ENCODE measurements at regions not wholly inside any gene's neighbourhood (a gene's known extent, or its start where the extent isn't known, plus 50 kb on each side); places are given as distances from the start of the nearest gene placed in this dataset.

DNA sequence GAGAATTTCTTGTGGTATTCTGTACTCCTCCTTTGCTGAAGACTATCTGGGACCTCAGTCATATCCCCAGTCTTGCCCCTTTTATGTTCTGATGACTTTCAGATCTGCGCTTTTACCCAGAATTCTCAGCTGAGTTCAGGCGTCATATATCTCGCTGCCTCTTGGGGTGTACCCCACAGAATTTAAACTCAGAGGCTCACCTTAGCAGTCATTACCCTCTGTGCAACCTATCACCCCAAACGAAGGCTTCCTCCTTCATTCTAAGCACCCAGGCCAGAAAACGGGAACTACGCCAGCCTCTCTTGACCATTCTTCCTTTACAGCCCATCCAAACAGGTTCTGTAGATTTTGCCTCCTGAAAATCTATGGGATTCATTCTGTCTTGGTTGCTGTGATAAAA, 574.8 kb upstream of the C16orf82 start:
- TF ChIP-seq, protein P1, sequence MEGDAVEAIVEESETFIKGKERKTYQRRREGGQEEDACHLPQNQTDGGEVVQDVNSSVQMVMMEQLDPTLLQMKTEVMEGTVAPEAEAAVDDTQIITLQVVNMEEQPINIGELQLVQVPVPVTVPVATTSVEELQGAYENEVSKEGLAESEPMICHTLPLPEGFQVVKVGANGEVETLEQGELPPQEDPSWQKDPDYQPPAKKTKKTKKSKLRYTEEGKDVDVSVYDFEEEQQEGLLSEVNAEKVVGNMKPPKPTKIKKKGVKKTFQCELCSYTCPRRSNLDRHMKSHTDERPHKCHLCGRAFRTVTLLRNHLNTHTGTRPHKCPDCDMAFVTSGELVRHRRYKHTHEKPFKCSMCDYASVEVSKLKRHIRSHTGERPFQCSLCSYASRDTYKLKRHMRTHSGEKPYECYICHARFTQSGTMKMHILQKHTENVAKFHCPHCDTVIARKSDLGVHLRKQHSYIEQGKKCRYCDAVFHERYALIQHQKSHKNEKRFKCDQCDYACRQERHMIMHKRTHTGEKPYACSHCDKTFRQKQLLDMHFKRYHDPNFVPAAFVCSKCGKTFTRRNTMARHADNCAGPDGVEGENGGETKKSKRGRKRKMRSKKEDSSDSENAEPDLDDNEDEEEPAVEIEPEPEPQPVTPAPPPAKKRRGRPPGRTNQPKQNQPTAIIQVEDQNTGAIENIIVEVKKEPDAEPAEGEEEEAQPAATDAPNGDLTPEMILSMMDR (IDR thresholded peaks at IDR 0.05 in 2 of 3, conservative IDR thresholded peaks at IDR 0.05 in 1 of 3; ENCODE audit: control insufficient read depth in 2 of 3, extremely low read depth in 1 of 3, insufficient read depth in 1 of 3, low read depth in 3 of 3, low read length in 3 of 3), result no peak
- TF ChIP-seq ZNF24 (IDR thresholded peaks at IDR 0.05), result no peak
- TF ChIP-seq MEF2B (IDR thresholded peaks at IDR 0.05; ENCODE audit: partially characterized antibody, poor library complexity, severe bottlenecking), result no peak
- no peak for TF ChIP-seq ZZZ3 (IDR thresholded peaks at IDR 0.05; ENCODE audit: control insufficient read depth, insufficient read length, low read depth)
- TF ChIP-seq, protein P2, sequence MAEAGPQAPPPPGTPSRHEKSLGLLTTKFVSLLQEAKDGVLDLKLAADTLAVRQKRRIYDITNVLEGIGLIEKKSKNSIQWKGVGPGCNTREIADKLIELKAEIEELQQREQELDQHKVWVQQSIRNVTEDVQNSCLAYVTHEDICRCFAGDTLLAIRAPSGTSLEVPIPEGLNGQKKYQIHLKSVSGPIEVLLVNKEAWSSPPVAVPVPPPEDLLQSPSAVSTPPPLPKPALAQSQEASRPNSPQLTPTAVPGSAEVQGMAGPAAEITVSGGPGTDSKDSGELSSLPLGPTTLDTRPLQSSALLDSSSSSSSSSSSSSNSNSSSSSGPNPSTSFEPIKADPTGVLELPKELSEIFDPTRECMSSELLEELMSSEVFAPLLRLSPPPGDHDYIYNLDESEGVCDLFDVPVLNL (IDR thresholded peaks at IDR 0.05; ENCODE audit: low read depth, low read length), result no peak
- no peak for TF ChIP-seq POLR2A (IDR thresholded peaks at IDR 0.05; ENCODE audit: low read depth, low read length)
- TF ChIP-seq, protein P3, sequence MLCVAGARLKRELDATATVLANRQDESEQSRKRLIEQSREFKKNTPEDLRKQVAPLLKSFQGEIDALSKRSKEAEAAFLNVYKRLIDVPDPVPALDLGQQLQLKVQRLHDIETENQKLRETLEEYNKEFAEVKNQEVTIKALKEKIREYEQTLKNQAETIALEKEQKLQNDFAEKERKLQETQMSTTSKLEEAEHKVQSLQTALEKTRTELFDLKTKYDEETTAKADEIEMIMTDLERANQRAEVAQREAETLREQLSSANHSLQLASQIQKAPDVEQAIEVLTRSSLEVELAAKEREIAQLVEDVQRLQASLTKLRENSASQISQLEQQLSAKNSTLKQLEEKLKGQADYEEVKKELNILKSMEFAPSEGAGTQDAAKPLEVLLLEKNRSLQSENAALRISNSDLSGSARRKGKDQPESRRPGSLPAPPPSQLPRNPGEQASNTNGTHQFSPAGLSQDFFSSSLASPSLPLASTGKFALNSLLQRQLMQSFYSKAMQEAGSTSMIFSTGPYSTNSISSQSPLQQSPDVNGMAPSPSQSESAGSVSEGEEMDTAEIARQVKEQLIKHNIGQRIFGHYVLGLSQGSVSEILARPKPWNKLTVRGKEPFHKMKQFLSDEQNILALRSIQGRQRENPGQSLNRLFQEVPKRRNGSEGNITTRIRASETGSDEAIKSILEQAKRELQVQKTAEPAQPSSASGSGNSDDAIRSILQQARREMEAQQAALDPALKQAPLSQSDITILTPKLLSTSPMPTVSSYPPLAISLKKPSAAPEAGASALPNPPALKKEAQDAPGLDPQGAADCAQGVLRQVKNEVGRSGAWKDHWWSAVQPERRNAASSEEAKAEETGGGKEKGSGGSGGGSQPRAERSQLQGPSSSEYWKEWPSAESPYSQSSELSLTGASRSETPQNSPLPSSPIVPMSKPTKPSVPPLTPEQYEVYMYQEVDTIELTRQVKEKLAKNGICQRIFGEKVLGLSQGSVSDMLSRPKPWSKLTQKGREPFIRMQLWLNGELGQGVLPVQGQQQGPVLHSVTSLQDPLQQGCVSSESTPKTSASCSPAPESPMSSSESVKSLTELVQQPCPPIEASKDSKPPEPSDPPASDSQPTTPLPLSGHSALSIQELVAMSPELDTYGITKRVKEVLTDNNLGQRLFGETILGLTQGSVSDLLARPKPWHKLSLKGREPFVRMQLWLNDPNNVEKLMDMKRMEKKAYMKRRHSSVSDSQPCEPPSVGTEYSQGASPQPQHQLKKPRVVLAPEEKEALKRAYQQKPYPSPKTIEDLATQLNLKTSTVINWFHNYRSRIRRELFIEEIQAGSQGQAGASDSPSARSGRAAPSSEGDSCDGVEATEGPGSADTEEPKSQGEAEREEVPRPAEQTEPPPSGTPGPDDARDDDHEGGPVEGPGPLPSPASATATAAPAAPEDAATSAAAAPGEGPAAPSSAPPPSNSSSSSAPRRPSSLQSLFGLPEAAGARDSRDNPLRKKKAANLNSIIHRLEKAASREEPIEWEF (IDR thresholded peaks at IDR 0.05; ENCODE audit: insufficient replicate concordance, low read depth, low read length), result no peak
- no peak for TF ChIP-seq HDAC2 (IDR thresholded peaks at IDR 0.05)
- TF ChIP-seq, protein P4, sequence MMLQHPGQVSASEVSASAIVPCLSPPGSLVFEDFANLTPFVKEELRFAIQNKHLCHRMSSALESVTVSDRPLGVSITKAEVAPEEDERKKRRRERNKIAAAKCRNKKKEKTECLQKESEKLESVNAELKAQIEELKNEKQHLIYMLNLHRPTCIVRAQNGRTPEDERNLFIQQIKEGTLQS (IDR thresholded peaks at IDR 0.05; ENCODE audit: borderline replicate concordance, extremely low read depth, low read depth, low read length), result no peak
- no peak for TF ChIP-seq POLR2AphosphoS5 (IDR thresholded peaks at IDR 0.05; ENCODE audit: low read length)
- TF ChIP-seq, protein P5, sequence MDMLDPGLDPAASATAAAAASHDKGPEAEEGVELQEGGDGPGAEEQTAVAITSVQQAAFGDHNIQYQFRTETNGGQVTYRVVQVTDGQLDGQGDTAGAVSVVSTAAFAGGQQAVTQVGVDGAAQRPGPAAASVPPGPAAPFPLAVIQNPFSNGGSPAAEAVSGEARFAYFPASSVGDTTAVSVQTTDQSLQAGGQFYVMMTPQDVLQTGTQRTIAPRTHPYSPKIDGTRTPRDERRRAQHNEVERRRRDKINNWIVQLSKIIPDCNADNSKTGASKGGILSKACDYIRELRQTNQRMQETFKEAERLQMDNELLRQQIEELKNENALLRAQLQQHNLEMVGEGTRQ (IDR thresholded peaks at IDR 0.05; ENCODE audit: borderline replicate concordance, low read depth, low read length), result no peak
- TF ChIP-seq, protein P6, sequence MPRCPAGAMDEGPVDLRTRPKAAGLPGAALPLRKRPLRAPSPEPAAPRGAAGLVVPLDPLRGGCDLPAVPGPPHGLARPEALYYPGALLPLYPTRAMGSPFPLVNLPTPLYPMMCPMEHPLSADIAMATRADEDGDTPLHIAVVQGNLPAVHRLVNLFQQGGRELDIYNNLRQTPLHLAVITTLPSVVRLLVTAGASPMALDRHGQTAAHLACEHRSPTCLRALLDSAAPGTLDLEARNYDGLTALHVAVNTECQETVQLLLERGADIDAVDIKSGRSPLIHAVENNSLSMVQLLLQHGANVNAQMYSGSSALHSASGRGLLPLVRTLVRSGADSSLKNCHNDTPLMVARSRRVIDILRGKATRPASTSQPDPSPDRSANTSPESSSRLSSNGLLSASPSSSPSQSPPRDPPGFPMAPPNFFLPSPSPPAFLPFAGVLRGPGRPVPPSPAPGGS (IDR thresholded peaks at IDR 0.05; ENCODE audit: borderline replicate concordance, insufficient read depth, low read depth, low read length, poor library complexity, severe bottlenecking), result no peak

Data from GM12878 (cell line).